ENCODE measurements at regions not wholly inside any gene's neighbourhood (a gene's known extent, or its start where the extent isn't known, plus 50 kb on each side); places are given as distances from the start of the nearest gene placed in this dataset.

DNA sequence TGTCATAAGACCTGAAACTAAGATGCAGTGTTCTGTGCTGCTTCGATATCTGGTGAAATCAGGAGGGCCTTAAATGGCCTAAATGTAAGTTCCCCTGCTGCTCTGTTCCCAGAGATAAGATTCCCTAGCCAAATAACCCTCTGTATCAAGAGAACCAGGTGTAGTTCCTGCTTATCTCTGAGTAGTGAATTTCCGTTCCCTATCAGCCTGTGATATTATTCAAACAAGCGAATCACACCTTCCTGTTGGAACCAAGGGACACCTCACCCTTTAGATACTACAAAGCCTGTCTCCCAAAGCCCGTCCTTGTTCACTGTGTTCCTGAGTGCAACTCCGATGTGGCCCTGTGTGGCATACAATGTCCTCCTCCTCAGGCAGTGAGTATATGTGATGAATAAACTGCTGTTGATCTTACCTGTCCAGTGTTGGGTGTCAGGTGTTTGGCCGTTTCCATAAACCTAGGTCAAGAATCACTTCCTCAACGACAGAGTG is 52.2 kb upstream of the COCH start:
- TF ChIP-seq, protein P1, sequence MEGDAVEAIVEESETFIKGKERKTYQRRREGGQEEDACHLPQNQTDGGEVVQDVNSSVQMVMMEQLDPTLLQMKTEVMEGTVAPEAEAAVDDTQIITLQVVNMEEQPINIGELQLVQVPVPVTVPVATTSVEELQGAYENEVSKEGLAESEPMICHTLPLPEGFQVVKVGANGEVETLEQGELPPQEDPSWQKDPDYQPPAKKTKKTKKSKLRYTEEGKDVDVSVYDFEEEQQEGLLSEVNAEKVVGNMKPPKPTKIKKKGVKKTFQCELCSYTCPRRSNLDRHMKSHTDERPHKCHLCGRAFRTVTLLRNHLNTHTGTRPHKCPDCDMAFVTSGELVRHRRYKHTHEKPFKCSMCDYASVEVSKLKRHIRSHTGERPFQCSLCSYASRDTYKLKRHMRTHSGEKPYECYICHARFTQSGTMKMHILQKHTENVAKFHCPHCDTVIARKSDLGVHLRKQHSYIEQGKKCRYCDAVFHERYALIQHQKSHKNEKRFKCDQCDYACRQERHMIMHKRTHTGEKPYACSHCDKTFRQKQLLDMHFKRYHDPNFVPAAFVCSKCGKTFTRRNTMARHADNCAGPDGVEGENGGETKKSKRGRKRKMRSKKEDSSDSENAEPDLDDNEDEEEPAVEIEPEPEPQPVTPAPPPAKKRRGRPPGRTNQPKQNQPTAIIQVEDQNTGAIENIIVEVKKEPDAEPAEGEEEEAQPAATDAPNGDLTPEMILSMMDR (conservative IDR thresholded peaks at IDR 0.05; ENCODE audit: low read length) = no peak
- TF ChIP-seq EZH2phosphoT487 (IDR thresholded peaks at IDR 0.05; ENCODE audit: borderline replicate concordance) = no peak
